ENCODE measurements at regions not wholly inside any gene's neighbourhood (a gene's known extent, or its start where the extent isn't known, plus 50 kb on each side); places are given as distances from the start of the nearest gene placed in this dataset.

DNA sequence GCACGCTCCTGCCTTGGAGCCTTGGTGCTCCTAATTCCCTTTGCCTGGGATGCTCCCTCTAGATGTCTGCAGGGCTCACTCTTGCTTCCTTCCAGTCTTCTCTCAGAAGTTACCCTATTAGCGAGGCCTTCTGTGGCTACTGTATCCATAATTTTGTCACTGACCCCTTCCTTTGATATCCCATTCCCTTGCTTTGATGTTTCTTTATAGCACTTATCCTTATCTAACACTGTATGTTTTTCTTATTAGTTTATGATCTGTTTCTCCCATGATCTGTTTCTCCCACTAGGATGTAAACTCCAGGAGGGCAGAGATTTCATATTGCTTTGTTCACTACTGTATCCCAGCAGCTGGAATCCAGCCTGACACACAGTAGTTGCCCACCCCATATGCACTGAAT is 263.4 kb downstream of the FOXD2 start:
- Histone ChIP-seq H3K36me3 (ENCODE audit: control insufficient read depth in 4 of 4, insufficient read depth in 4 of 4, low read length in 3 of 4) (no peaks in the 10 kb centered on the region), H3K27ac (ENCODE audit: insufficient read depth in 1 of 2, low read depth in 1 of 2, low read length in 2 of 2, poor library complexity in 1 of 2, severe bottlenecking in 2 of 2) (no peak overlapping the region), H3K9me3 (ENCODE audit: control extremely low read depth in 1 of 5, control insufficient read depth in 4 of 5, insufficient read depth in 2 of 5, low read depth in 1 of 5, low read length in 4 of 5) (no peaks in the 10 kb centered on the region), H3K4me1 (ENCODE audit: control extremely low read depth in 1 of 4, control insufficient read depth in 4 of 4, insufficient read depth in 4 of 4, low read length in 3 of 4) (no peaks in the 10 kb centered on the region), H3K27me3 (replicated peaks in 2 of 5; ENCODE audit: control insufficient read depth in 4 of 5, insufficient read depth in 5 of 5, low read length in 4 of 5) (peaks cover 0 to 20% (median 4%) of the 10 kb centered on the region in 5 experiments), H3K4me3 (ENCODE audit: control insufficient read depth in 1 of 7, extremely low read depth in 1 of 7, insufficient read depth in 4 of 7, low read depth in 2 of 7, low read length in 6 of 7) (no peak overlapping the region)
- ChIA-PET POLR2A (no interaction called here), CTCF (interaction anchor here (0.5 to 2.1 kb wide), 4 partner anchors 171 to 953 kb away, joined by 3 to 5 read pairs (median 4); no protein-coding TSS in a partner anchor)
- no peak for DNase-seq
- WGBS (ENCODE audit: insufficient coverage) = 95% methylated on average over 2 of the region's 2 CpGs

DNA sequence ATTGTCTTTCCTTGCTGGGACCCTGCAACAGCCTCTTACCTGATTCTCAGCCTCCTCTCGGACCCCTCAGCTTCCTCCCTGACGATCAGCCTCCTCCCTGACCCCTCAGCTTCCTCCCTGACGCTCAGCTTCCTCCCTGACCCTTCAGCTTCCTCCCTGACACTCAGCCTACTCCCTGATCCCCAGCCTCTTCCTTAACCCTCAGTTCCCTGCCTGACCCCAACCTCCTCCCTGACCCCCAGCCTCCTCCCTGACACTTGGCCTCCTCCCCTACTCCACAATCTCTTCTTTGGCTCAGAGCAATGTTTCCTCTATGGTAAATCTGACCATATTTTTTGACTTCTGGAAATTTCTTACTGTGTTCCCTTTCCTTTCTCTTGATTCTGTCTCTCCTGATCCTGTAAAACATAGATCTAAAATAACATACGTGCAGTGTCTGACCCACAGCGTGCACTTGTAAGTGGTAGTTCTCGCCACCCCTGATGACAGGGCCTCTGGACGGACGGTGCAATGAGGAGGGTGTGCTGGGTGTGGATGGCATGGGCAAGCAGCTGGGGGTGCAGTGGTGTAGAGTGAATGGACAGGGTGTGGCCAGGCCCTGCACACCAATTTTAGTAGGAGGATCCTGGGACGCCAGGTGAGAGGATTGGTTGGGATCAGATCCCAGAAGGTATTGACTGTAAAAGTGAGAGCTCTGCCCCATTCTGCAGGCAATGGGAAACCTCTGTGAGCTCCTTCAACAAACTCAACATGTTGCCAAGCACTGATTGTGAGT is 264.1 kb downstream of the FOXD2 start:
- peaks cover 0 to 26% (median 4%) of the 10 kb centered on the region in 5 experiments for H3K27me3 ChIP-seq (replicated peaks in 2 of 5; ENCODE audit: control insufficient read depth in 4 of 5, insufficient read depth in 5 of 5, low read length in 4 of 5)
- no peaks in the 10 kb centered on the region for H3K36me3 ChIP-seq (ENCODE audit: control insufficient read depth in 4 of 4, insufficient read depth in 4 of 4, low read length in 3 of 4)
- no peak overlapping the region for H3K27ac ChIP-seq (ENCODE audit: insufficient read depth in 1 of 2, low read depth in 1 of 2, low read length in 2 of 2, poor library complexity in 1 of 2, severe bottlenecking in 2 of 2)
- no peak for DNase-seq
- H3K4me3 ChIP-seq (ENCODE audit: control insufficient read depth in 1 of 7, extremely low read depth in 1 of 7, insufficient read depth in 4 of 7, low read depth in 2 of 7, low read length in 6 of 7) = no peak overlapping the region
- no peaks in the 10 kb centered on the region for H3K9me3 ChIP-seq (ENCODE audit: control extremely low read depth in 1 of 5, control insufficient read depth in 4 of 5, insufficient read depth in 2 of 5, low read depth in 1 of 5, low read length in 4 of 5)
- 65% methylated on average over 7 of the region's 9 CpGs for WGBS (ENCODE audit: insufficient coverage)
- no peaks in the 10 kb centered on the region for H3K4me1 ChIP-seq (ENCODE audit: control extremely low read depth in 1 of 4, control insufficient read depth in 4 of 4, insufficient read depth in 4 of 4, low read length in 3 of 4)
- CTCF ChIA-PET = interaction anchor here (1.0 to 2.1 kb wide), 2 partner anchors 171 to 201 kb away, joined by 3 to 4 read pairs; no protein-coding TSS in a partner anchor
- POLR2A ChIA-PET = no interaction called here

DNA sequence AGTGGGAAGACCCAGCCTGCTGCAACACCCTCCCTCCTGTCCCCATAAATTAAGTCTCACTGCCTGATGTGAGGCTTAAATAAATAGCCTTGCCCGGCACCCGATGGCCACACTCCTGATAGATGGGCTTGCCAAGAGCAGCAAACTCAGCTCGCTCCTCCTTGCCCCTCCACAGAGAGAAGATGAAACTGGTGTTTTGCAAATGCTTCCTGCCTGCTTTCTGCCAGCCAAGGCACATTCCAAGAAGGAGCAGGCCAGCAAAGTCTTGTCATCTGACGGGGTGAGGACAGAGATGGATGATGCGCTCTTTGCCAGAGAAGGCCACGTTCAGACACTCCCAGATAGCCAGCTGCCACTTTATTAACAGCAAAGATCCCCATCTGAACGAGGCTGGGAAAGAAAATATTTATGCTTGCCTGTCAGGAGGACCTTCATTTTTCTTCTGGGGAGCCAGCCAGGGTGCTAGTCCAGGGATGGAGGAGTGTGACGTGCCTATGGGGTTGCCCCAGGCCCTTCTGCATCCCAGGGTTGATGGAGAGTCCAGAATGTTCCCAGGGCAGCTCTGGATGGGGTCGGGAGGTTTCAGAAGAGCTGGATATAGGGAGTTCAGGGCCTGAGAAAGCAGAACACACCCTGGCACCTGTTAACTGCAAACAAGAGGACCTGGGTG is 265.4 kb downstream of the FOXD2 start:
- ChIA-PET CTCF (interaction anchor here (0.5 to 10.4 kb wide), 11 partner anchors 8 to 382 kb away, joined by 3 to 129 read pairs (median 3); partner anchors contain the start of gene FOXD2), POLR2A (no interaction called here)
- H3K27me3 ChIP-seq (replicated peaks in 2 of 5; ENCODE audit: control insufficient read depth in 4 of 5, insufficient read depth in 5 of 5, low read length in 4 of 5) = peaks cover 0 to 39% (median 9%) of the 10 kb centered on the region in 5 experiments
- H3K27ac ChIP-seq (ENCODE audit: insufficient read depth in 1 of 2, low read depth in 1 of 2, low read length in 2 of 2, poor library complexity in 1 of 2, severe bottlenecking in 2 of 2) = no peak overlapping the region
- peaks cover 0 to 1% (median 0%) of the 10 kb centered on the region in 4 experiments for H3K4me1 ChIP-seq (ENCODE audit: control extremely low read depth in 1 of 4, control insufficient read depth in 4 of 4, insufficient read depth in 4 of 4, low read length in 3 of 4)
- WGBS (ENCODE audit: insufficient coverage) = 94% methylated on average over 7 of the region's 9 CpGs
- no peaks in the 10 kb centered on the region for H3K9me3 ChIP-seq (ENCODE audit: control extremely low read depth in 1 of 5, control insufficient read depth in 4 of 5, insufficient read depth in 2 of 5, low read depth in 1 of 5, low read length in 4 of 5)
- no peak for DNase-seq
- H3K4me3 ChIP-seq (ENCODE audit: control insufficient read depth in 1 of 7, extremely low read depth in 1 of 7, insufficient read depth in 4 of 7, low read depth in 2 of 7, low read length in 6 of 7) = no peak overlapping the region
- no peaks in the 10 kb centered on the region for H3K36me3 ChIP-seq (ENCODE audit: control insufficient read depth in 4 of 4, insufficient read depth in 4 of 4, low read length in 3 of 4)

DNA sequence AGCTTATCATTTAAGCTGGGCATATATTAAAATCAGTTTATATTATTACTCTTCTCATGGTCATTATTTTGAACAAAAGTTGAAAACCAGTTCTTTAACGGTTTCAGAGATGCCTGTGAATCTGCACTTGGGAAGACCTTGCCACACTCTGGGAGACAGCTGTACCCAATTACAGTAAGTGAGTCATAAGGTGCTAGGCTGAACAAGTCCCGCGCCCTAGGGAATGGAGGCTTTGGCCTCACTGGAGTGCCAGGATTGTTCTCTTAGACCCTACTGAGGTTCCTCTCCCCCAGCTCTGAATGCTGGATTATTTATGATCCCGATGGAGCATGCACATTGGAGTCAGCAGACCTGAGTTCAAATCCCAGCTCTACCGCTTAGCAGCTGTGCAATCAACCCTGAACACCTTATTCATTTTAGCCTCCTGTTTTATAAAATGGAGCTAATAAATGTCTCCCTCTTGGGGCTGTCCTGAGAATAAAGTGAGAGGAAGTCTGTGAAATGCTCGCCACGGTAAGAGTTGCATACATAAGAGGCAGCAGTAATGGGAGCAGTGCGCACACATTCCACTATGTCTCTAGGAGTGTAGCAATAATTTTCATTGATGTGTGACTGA is 266.2 kb downstream of the FOXD2 start:
- H3K27me3 ChIP-seq (replicated peaks in 2 of 5; ENCODE audit: control insufficient read depth in 4 of 5, insufficient read depth in 5 of 5, low read length in 4 of 5) = peaks cover 0 to 47% (median 9%) of the 10 kb centered on the region in 5 experiments
- H3K9me3 ChIP-seq (ENCODE audit: control extremely low read depth in 1 of 5, control insufficient read depth in 4 of 5, insufficient read depth in 2 of 5, low read depth in 1 of 5, low read length in 4 of 5) = no peaks in the 10 kb centered on the region
- peaks cover 0 to 9% (median 7%) of the 10 kb centered on the region in 4 experiments for H3K4me1 ChIP-seq (ENCODE audit: control extremely low read depth in 1 of 4, control insufficient read depth in 4 of 4, insufficient read depth in 4 of 4, low read length in 3 of 4)
- CTCF ChIA-PET = interaction anchor here (0.5 to 10.4 kb wide), 17 partner anchors 9 to 382 kb away, joined by 3 to 129 read pairs (median 4); partner anchors contain the start of gene FOXD2
- DNase-seq = peak in 2 of 3 donors; percentile 42 to 43
- POLR2A ChIA-PET = no interaction called here
- no peak overlapping the region for H3K27ac ChIP-seq (ENCODE audit: insufficient read depth in 1 of 2, low read depth in 1 of 2, low read length in 2 of 2, poor library complexity in 1 of 2, severe bottlenecking in 2 of 2)
- WGBS (ENCODE audit: insufficient coverage) = 71% methylated on average over 6 of the region's 8 CpGs
- H3K4me3 ChIP-seq (ENCODE audit: control insufficient read depth in 1 of 7, extremely low read depth in 1 of 7, insufficient read depth in 4 of 7, low read depth in 2 of 7, low read length in 6 of 7) = no peak overlapping the region
- no peaks in the 10 kb centered on the region for H3K36me3 ChIP-seq (ENCODE audit: control insufficient read depth in 4 of 4, insufficient read depth in 4 of 4, low read length in 3 of 4)

DNA sequence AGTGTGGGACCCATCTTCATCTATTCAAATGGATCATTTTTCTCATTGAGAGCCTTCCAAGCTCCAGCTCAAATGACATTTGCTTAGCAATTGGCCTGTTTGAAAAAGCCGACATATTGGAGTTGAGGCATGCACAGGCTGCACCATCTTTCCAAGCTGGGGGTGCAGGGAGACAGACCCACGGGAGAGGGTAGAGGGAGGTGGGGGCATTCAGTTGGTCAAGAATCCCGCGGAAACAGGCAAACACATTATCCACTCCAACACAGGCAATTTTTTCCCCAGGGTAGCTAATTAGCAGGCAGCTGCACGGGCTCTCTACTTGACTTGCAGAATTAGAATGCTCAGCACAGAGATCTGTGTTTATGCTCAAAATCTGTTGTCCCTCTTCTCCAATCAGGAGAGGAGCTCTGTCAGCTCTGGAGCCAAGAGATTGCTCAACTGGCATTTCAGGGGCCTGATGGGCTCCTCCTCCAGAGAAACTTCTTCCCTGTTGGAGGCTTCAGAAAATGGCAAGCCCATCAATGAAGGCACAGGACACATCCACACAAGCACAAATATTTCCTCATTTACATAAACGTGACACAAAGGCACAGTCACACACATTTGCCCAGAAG is 267.8 kb downstream of the FOXD2 start:
- no peak overlapping the region for H3K27ac ChIP-seq (ENCODE audit: insufficient read depth in 1 of 2, low read depth in 1 of 2, low read length in 2 of 2, poor library complexity in 1 of 2, severe bottlenecking in 2 of 2)
- 83% methylated on average over 2 of the region's 6 CpGs for WGBS (ENCODE audit: insufficient coverage)
- peaks cover 0 to 63% (median 9%) of the 10 kb centered on the region in 5 experiments for H3K27me3 ChIP-seq (replicated peaks in 2 of 5; ENCODE audit: control insufficient read depth in 4 of 5, insufficient read depth in 5 of 5, low read length in 4 of 5)
- POLR2A ChIA-PET = no interaction called here
- DNase-seq = no peak
- H3K4me1 ChIP-seq (ENCODE audit: control extremely low read depth in 1 of 4, control insufficient read depth in 4 of 4, insufficient read depth in 4 of 4, low read length in 3 of 4) = peaks cover 0 to 23% (median 18%) of the 10 kb centered on the region in 4 experiments
- no peak overlapping the region for H3K4me3 ChIP-seq (ENCODE audit: control insufficient read depth in 1 of 7, extremely low read depth in 1 of 7, insufficient read depth in 4 of 7, low read depth in 2 of 7, low read length in 6 of 7)
- no peaks in the 10 kb centered on the region for H3K9me3 ChIP-seq (ENCODE audit: control extremely low read depth in 1 of 5, control insufficient read depth in 4 of 5, insufficient read depth in 2 of 5, low read depth in 1 of 5, low read length in 4 of 5)
- H3K36me3 ChIP-seq (ENCODE audit: control insufficient read depth in 4 of 4, insufficient read depth in 4 of 4, low read length in 3 of 4) = no peaks in the 10 kb centered on the region
- CTCF ChIA-PET = interaction anchor here (0.7 to 10.4 kb wide), 12 partner anchors 9 to 317 kb away, joined by 3 to 129 read pairs (median 4); partner anchors contain the start of gene FOXD2

DNA sequence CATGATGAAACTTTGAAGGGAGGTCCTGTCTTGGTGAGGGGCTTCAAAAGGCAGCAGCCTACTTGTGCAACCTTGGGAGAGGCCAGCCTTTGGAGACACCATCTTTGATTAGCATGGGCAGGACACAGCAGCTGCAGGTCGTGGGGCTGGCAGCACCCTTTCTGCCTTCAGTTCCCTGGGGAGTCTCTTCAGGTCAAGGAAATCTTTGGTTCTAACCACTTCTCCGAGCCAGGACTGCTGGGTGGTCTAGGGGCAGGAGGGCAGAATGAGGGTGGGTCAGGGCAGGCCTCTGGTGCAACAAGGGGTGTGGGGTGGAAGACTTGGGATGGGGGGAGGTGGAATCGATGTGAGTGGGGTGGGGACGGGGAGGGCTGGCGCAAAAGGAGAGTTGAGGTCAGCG is 269.7 kb downstream of the FOXD2 start:
- POLR2A ChIA-PET = no interaction called here

More for the DNA sequence above, 269.7 kb downstream of the FOXD2 start:
- H3K4me1 ChIP-seq (ENCODE audit: control extremely low read depth in 1 of 4, control insufficient read depth in 4 of 4, insufficient read depth in 4 of 4, low read length in 3 of 4) = peaks cover 0 to 27% (median 19%) of the 10 kb centered on the region in 4 experiments
- no peaks in the 10 kb centered on the region for H3K36me3 ChIP-seq (ENCODE audit: control insufficient read depth in 4 of 4, insufficient read depth in 4 of 4, low read length in 3 of 4)
- WGBS (ENCODE audit: insufficient coverage) = 100% methylated on average over 1 of the region's 6 CpGs
- H3K9me3 ChIP-seq (ENCODE audit: control extremely low read depth in 1 of 5, control insufficient read depth in 4 of 5, insufficient read depth in 2 of 5, low read depth in 1 of 5, low read length in 4 of 5) = no peaks in the 10 kb centered on the region
- CTCF ChIA-PET = interaction anchor here (0.8 to 10.4 kb wide), 4 partner anchors 12 to 273 kb away, joined by 3 to 129 read pairs (median 20); partner anchors contain the start of gene FOXD2
- DNase-seq = no peak
- H3K27me3 ChIP-seq (replicated peaks in 2 of 5; ENCODE audit: control insufficient read depth in 4 of 5, insufficient read depth in 5 of 5, low read length in 4 of 5) = peaks cover 0 to 81% (median 19%) of the 10 kb centered on the region in 5 experiments
- H3K27ac ChIP-seq (ENCODE audit: insufficient read depth in 1 of 2, low read depth in 1 of 2, low read length in 2 of 2, poor library complexity in 1 of 2, severe bottlenecking in 2 of 2) = no peak overlapping the region
- H3K4me3 ChIP-seq (ENCODE audit: control insufficient read depth in 1 of 7, extremely low read depth in 1 of 7, insufficient read depth in 4 of 7, low read depth in 2 of 7, low read length in 6 of 7) = no peak overlapping the region
